Fibroblast of skin of scalp (primary cell): ENCODE measurements at regions not wholly inside any gene's neighbourhood (a gene's known extent, or its start where the extent isn't known, plus 50 kb on each side); places are given as distances from the start of the nearest gene placed in this dataset.

Experiments used
- DNase-seq: peaks from one replicate; pipeline ENCODE4 v3.0.0-alpha.2; 2013

DNA sequence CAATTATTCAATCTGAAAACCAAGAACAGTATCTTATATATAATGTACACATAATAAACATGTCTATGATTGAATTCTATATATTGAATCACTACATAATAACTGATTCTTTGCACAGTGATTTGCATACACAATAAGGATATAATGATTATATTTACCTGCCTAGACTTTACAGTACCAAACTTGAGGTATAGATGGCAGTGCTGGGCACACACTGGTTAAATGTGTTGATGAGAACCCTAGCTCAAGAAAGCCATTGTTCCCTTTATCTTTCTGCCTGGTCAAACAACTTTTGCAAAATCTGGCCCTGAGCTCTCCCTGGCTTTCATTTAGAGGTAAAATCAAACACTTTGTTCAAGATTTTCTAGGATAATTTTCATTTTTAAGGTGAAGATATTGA, 697.7 kb downstream of the TUSC7 start:
- DNase-seq: no peak

DNA sequence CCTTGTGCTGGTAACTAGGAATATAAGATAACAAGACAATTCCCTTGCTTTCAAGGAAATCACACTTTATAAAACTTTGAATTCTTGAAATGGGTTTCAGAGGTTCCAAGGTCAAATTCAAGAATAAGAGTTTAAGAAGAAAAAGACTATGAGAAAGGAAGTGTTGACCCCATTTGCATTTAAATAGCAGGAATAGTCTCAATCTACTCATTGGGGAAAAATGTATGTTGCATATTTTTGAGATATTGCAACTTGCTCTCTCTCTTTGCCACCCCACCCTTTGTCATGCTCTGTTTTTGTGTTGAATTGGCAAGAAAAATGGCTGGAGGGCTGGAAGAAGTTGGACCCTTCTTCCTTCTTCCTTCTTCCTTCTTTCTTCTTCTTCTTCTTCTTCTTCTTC, 699.2 kb downstream of the TUSC7 start:
- DNase-seq: peak; percentile 84

DNA sequence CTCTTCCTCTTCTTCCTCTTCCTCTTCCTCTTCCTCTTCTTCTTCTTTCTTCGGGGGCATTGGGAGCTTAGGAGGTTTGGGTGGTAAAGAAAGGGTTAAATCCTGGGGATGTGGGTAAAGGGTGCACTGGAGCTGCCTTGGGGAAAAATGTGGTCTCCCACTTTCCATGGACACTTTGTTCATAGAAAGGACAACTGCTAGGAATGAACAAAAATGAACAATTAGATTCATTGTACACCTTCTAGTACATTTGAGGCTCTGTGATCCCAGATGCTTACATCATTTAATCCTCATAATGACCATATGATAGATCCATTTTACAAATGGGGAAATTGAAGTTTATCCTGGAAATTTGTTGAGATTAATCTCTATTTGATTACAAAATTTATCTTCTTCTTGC, 699.7 kb downstream of the TUSC7 start:
- no peak for DNase-seq

DNA sequence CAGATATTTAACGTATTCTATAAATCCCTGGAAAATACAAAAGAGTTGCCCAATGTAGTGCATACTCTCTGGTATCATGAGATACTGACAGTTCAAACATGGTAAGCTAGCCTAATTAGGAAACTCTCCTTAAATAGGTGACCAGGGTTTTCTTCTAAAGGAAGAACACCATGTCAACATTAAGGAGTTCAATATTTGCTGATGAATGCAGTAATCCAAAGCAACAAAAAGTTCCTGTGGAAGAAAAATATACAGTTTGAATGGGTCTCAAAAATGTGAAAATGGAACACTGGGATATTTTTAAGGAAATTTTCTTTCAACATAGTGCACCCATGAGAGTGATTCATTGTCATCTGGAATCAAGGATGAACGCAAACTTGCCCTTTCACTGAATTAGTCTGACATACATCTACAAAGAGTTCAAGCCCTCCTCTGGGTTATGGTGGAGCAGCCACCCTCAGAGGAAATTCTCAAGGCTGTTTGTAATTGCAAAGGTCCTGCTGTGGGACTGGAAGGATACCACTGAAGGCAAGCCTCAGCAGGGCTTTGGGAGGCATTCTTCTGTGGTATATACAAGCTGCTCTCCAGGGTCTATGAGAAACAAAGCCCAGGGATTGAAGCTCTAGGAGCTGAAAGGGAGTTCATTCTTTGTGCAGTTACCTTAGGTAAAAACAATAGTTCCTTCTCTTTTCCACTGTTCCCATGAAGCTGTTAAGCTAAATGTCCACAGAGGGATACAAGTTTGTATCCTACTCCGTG, 700.3 kb downstream of the TUSC7 start:
- DNase-seq: peak; percentile 66

DNA sequence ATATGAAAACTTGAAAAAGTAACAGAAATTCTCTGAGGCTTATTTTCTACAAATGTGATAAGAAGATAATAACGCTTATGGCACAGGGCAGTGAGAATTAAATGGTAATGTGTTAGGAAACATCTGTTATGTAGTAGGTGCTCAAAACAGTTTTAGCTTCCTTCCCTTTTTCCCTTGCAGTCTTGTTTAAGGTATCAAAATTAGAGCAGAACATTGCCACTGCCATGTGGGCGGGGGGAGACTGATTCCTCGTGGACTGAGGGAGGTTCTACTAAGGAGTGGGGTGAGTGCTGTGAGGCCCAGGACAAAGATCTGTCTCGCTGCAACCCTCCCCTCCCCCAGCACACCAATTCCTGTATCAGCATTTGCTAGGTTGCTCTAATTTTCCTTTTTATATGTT, 702.4 kb downstream of the TUSC7 start:
- DNase-seq: no peak

DNA sequence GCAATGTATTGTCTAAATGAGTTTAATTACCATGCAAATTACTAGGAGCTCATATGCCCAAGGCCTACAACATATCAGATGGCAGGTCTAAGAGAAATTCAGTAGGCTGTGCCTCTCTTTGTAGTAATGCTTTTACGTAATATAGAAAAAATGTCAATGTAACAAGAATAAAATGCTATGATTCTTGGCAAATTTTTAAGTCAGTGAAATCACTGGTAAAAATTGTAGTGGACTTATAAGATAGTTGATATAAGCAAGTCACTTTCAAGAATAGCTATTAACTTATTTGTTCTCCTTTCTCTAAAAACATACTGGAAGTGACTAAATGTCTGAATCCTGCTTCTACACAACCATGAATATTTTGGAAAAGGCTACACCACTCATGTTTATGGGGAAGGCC, 707.8 kb downstream of the TUSC7 start:
- peak; percentile 34 for DNase-seq

DNA sequence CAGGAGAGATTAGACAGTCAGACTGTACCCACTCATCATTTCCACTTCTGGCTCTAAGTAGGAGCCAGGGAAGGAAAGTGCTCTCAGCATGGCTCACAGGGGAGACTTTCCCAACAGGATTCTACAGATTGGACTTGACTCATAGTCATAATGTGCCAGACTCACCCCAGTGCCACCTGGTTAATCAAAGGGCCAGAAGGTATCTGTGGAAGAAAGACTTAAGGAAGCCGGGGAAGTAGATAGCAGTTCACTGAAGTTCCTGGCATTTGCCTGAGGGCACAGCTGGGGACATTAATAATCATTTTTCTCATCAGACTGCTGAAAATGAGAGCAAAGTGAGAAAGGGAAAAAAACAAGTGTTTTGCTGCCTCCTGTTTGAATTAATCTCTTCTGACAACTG, 717.5 kb downstream of the TUSC7 start:
- DNase-seq: no peak

DNA sequence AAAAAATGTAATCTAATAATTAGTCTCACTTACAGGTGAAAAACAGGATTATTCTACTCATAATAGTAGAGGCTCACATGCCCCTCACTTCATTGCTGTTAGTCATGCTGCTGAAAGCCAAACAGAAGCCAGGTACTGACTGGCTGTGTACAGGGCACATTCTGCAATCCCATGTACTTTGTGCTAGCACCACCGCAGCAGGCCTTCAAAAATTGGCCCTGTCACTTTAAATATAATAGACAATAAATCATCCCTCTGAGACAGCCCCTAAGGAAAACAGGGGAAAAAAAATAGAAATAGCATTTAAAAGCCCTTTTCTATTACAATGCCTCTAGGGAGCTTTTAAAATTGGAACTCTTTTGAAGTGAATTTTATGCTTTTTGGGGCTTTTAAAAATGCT, 723.8 kb downstream of the TUSC7 start:
- no peak for DNase-seq

DNA sequence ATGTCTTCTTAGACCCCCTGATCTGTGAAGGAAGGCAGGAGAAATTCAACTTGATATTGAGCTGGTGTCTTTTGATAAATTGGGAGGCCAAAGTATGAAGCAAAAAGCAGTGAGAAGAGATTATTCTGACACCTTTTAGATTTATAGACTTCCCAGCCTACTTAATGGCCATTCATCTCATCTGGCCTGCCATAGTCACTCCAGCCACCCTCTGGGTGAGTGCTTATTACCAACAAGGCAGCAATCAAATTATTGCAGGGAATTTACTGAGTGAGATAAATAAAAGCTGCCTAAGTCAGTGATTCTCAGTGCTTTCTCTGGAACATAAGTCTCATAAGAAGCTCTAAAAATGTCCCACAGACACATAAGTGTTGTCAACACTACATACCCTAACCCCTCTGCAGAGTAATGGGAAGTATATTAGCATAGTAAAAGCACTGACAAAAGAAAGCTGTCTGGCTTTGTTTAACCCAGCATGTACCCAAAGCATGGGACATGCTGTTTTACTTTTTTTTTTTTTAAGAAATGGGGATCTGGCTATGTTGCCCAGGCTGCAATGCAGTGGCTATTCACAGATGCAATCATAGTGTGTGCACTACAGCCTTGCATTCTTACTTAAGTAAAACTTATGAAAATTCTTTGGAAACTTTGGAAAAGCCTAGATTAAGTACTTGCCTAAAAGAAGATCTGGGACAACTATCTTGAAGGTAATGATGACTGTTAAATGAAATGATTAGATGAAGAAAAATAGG, 725.3 kb downstream of the TUSC7 start:
- no peak for DNase-seq

DNA sequence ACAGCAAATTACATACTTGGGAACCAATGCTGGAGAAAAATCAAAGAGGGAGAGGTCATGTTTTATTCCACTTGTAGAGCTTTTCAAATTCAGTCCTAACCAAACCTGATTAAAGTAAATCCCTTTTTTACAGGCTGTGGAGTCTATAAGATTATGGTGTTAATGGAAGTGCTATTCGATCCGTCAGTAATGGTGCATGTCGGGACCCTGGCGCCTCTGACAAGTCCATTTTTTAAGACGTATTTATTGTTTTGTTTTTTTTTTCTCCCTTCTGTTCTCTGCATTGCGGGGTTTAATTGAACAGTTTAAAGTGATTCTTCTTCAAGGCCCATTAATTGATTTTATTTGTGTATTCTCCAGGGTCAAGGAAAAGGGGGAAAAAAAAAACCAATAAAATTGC, 725.9 kb downstream of the TUSC7 start:
- DNase-seq: no peak

DNA sequence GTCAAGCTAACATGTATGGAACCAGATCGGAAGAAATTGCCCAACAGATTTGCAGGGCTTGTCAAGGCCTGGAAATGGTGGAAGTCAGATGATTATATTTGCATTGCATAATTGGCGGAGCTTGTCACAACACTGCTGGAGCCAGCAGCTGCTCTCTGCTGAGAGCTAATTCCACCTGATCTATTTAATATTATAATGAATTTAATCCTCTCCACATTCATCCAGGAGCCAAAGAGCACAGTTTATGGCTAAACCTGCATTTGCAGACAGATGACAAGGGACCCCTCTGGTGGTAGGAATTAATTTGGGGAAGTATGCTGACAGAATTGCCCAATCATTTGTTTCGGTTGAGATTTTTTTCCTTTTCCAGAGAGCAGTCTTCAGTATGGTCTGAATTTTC, 730.2 kb downstream of the TUSC7 start:
- peak; percentile 62 for DNase-seq

DNA sequence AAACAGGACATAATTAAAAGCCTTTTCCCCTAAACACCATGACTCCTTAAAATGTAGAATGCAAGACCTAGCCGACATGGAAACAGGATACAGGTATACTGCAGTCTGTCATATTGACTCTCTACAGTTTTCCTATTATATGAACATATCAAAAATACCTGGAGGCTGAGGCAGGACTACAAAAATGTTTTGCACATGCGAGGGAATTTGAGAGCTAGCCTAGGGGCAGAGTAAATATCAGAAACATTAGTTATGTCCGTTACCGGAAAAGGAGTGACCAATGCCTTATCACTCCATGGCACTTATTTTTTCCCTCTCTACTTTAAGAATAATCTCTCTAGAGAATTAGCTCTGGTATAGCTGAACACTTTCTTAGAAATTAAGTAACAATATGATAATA, 732.3 kb downstream of the TUSC7 start:
- no peak for DNase-seq

DNA sequence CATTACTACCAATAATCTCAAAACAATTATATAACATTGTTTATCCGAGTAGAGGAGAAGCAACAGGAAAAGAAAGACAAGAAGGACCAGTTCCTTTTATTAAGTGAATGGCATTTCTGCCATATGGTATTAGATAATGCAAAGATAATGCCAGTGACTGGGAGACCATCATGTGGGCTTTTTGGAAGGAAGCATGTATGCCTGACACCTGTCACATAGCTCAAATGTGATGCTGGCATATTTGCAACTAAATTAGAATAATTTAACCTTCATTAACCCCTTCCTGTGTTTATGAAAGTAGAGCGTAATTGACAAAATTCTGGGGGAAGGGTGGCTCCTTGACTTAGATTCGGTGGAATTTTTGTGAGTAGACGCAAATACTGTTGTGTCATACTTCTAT, 733.0 kb downstream of the TUSC7 start:
- no peak for DNase-seq

DNA sequence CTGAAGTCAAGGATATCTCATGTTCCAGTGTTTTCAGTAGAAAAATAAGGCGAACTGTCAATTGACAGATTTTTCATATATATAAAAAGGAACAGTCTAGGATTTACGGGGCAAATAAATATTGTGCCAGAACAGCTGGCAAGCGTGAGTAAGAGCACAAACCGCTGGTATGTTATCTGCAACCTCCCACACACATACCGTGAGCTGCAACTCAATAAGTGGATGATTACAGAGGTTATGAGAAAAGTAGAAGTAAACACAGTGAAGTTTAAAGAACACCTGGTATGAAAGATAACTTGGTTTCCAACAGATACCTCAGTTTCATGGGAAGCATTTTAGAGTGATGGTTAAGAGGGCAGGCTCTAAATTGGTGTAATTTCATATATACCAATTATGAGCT, 733.4 kb downstream of the TUSC7 start:
- no peak for DNase-seq

DNA sequence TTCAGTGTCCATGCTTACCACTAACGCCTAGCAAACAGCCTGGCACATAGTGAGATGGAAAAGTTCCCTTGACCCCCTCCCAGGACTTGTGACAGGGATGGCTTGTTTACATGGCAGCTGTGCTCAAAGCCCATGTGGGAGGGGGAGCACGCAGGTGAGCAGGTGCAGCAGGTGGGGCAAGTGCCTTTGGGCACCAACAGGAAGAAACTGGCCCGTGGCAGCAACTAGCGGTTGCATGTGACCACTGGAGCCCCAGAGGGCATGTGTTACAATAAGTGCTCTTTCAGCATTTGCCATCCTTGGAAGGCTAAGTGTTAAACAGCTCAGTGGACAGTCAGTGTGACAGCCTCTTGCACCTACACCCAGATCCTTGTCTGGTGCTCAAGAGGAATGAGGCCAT, 734.6 kb downstream of the TUSC7 start:
- no peak for DNase-seq

DNA sequence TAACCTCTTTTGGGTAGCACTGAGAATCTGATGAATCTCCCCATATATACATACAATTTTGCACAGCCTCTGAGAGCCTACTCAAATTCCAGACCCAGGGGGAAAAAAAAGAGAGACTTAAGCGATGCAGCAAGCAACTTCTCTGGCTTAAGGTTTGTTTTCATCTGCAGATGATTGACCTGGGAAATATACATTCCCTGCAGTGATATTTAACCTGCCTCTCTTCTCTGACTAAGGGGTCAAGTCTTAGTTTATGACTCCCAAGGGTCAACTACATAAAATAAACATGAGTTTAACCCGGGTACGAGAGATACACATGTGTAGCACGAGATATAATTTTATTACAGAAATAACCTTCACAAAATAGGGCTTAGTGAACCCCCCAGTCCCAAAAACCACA, 737.8 kb downstream of the TUSC7 start:
- no peak for DNase-seq

DNA sequence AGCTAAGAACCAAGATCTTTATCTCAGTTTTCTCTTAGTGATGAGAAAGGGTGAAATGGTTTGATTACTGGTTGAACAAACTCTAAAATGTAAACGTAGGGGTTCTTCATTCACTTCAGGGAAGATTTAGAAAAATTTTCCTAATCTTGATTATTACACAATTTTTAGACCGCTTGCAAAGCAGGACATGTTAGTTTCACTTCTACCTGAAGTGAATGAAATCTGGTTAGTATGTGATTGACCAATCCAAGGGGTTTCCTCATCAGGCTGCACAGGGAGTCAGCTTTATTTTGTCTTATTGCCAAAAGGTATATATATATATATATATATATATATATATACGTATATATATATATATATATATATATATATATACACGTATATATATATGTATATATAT, 740.4 kb downstream of the TUSC7 start:
- no peak for DNase-seq

DNA sequence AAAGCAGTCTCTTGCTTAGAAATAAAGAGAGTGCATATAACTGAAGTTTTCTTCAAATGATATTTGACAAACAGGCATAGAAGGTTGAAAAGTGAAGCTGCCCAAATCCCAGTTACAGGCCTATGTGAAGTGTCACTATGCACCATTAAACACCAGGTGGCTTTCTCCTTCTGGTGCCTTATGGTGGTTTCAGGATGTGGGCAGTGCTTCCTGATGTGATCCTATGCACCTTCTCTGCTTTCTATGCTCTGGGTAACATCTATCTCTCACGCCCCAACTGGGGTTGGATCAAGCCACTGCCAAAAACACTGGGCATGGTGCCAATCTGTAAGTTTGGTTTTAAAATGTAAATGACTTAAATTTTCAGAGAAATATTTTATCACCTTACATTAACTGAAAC, 744.7 kb downstream of the TUSC7 start:
- DNase-seq: no peak

DNA sequence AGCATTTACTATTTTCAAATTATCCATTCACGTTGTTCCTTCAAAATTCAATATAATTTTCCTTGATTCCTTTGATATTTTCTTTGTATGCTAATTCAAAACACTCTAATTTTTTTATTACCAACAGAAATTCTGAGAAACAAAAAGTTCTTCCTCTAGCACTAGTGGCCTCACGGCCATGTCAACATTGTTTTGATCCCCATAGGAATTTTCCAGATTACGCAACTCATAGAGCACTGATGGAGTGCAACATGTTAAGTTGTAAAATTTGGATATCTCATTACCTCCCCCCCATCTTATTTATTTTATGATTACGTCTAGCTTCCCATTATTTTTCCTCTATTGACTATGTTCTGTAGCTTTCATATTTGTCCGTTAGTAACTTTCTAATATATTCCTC, 745.3 kb downstream of the TUSC7 start:
- no peak for DNase-seq

DNA sequence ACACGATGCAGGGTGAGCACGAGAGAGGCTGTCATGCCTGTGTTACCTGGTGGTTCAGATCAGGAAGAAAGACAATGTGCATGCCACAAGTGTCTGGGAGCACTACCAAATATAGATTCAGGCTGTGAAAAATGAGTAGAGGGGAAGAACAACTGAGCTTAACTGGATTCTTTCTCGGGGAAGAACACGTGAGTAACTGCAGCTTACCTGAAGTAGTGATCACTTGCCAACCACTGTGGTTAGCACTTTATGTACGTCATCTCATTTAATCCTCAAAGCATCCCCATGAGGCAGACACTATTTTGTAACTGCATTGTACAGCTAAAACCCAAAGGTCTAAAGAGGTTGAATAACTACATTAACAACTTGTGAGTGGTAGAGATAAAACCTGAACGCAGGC, 746.2 kb downstream of the TUSC7 start:
- DNase-seq: no peak

DNA sequence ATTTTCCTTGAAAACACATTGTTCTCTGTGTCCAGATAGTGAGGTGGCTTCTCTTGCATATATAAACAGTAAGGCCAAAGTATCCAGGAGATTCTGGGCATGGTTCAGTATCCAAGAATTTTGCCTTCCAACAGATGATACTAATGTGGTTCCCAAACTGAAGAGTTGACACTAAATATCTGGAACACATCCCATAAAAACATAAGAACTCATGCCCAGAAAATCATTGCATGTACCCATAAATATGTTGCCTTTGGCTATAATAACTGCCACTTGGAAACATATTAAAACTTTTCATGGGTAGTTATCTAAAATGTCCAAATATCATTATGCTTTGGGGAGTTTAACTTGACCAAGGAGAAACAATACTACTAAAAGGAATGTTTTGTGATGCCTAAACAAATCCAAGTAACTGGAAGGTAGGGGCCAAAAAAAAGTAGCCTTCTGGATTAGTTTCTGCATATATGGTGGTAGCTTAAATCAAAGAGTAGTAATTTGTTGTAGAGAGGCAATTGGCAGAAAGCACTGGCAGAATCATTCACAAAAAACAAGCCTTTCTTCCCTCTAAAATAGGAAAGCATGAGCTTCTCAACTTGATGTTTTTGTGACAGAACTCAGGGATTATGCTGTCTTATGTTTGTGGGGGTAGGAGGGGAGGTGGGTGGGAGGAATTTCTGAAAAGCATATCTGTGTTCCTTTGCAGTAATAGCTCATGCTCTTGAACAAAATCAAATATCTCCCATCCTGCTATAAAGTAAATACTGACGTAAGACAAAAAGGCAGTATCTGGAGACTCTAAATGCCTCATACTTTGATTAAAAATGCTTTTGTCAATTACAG, 753.9 kb downstream of the TUSC7 start:
- DNase-seq: peak; percentile 38

DNA sequence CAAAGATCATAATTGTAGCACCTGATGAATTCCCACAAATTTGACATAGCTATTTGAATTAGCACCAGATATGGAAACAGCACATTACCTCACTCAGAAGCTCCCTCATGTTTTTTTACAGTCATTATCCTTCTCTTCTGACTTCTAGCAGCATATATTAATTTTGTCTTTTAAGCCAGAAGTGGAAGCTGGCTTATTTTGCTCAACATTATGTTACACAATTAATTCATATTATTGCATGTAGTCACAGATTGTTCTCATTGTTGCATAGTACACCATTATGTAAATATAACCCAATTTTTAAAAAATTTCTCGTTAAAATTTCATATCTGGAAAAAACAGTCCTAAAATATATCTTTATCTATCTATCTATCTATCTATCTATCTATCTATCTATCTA, 762.3 kb downstream of the TUSC7 start:
- DNase-seq: no peak

DNA sequence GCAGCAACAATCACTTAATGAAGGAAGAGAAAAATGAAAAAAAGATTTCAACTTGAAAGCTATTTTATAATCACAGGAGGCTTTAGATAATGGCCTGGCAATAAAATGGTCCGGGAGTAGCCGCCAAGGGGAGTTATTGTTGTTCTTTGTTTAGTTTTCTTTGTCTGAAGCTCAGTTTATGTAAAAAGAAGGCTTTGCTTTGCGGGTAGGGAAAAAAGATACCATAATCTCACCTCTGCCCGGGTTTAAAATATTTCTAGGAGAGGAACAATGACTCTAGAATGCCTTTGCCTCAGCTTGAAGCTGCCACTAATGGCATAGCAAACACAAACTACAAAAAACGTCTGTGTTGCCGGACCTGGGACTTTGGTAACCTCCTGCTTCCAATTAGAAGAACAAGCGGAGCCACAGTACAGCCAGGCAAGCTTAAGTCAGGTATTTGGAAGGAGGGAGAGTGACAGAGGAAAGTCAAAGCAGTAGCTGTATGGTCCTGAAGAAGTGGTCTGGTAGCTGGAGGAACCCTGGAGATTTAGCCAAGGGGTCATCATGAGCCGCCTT, 764.5 kb downstream of the TUSC7 start:
- no peak for DNase-seq
